Duodenal mucosa (tissue), 2 donors: ENCODE measurements at regions not wholly inside any gene's neighbourhood (a gene's known extent, or its start where the extent isn't known, plus 50 kb on each side); places are given as distances from the start of the nearest gene placed in this dataset.

ENCODE experiments used
- H3K27ac ChIP-seq: one replicate; pipeline ENCODE4 v1.7.0; 2013; ENCODE audit warnings: low read depth, low read length
- H3K27me3 ChIP-seq, 2 donors: one replicate each; pipeline ENCODE4 v1.7.0; 2013; ENCODE audit warnings: low read length in 2 of 2, control low read depth in 1 of 2; ENCODE audit not compliant: insufficient read depth in 2 of 2, control insufficient read depth in 1 of 2
- H3K36me3 ChIP-seq, 2 donors: one replicate each; pipeline ENCODE4 v1.7.0; 2013; ENCODE audit warnings: low read length in 2 of 2, control low read depth in 1 of 2; ENCODE audit not compliant: insufficient read depth in 2 of 2, control insufficient read depth in 1 of 2
- H3K4me1 ChIP-seq, 2 donors: one replicate each; pipeline ENCODE4 v1.7.0; 2013; ENCODE audit warnings: low read length in 2 of 2, control low read depth in 1 of 2; ENCODE audit not compliant: insufficient read depth in 2 of 2, control insufficient read depth in 1 of 2
- H3K4me3 ChIP-seq, 2 donors: one replicate each; pipeline ENCODE4 v1.7.0; 2013; ENCODE audit warnings: low read length in 2 of 2, low read depth in 1 of 2
- H3K9ac ChIP-seq, 2 donors: one replicate each; pipeline ENCODE4 v1.7.0; 2013; ENCODE audit warnings: low read length in 2 of 2, low read depth in 1 of 2
- H3K9me3 ChIP-seq, 2 donors: one replicate each; pipeline ENCODE4 v1.7.0; 2013; ENCODE audit warnings: low read length in 2 of 2, control low read depth in 1 of 2; ENCODE audit not compliant: control insufficient read depth in 1 of 2

DNA sequence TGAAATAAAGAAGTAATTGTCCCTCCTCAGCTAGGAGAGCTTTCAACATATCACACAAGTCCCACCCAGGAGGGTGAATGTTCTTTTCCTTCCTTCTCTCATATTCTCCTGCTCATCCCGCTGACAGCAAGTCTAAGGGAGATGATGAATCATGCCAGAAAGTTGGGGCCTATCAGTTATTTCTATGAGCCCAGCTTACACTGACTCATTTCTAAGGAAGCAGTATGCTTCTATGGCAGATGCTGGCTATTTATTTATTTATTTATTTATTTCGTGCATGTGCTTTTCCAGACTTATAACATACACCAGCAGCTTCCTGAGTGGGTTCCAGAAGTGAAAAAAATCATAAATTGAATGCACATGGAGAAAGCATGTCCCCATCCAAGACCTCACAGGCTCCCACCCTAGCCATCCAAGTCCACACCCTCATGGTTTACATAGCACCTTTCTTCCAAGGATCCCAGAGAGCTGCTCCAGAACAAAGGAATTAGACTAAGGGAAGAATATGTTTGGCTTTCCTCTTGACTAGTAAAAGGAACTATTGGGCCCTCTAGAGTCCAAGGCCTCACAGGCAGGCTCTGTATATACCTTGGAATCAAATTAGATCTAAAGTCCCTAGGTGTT lies 1074.2 kb upstream of the ZEB2 start:
- H3K27ac ChIP-seq = no peak overlapping the region
- no peak overlapping the region for H3K9ac ChIP-seq
- no peaks in the 10 kb centered on the region for H3K36me3 ChIP-seq
- H3K9me3 ChIP-seq = no peaks in the 10 kb centered on the region
- H3K4me3 ChIP-seq = no peak overlapping the region
- H3K27me3 ChIP-seq = no peaks in the 10 kb centered on the region
- H3K4me1 ChIP-seq = no peaks in the 10 kb centered on the region

GRCh38 chr2:145593280-145593679 lies 1073.4 kb upstream of the ZEB2 start:
- Histone ChIP-seq H3K27me3 (no peaks in the 10 kb centered on the region), H3K36me3 (no peaks in the 10 kb centered on the region), H3K4me1 (no peaks in the 10 kb centered on the region), H3K9me3 (no peaks in the 10 kb centered on the region), H3K9ac (no peak overlapping the region), H3K4me3 (no peak overlapping the region), H3K27ac (no peak overlapping the region)

GRCh38 chr2:145592361-145592760 lies 1072.4 kb upstream of the ZEB2 start:
- H3K9ac ChIP-seq = no peak overlapping the region
- H3K27me3 ChIP-seq = no peaks in the 10 kb centered on the region
- H3K4me1 ChIP-seq = no peaks in the 10 kb centered on the region
- H3K4me3 ChIP-seq = no peak overlapping the region
- no peak overlapping the region for H3K27ac ChIP-seq
- no peaks in the 10 kb centered on the region for H3K9me3 ChIP-seq
- H3K36me3 ChIP-seq = no peaks in the 10 kb centered on the region

DNA sequence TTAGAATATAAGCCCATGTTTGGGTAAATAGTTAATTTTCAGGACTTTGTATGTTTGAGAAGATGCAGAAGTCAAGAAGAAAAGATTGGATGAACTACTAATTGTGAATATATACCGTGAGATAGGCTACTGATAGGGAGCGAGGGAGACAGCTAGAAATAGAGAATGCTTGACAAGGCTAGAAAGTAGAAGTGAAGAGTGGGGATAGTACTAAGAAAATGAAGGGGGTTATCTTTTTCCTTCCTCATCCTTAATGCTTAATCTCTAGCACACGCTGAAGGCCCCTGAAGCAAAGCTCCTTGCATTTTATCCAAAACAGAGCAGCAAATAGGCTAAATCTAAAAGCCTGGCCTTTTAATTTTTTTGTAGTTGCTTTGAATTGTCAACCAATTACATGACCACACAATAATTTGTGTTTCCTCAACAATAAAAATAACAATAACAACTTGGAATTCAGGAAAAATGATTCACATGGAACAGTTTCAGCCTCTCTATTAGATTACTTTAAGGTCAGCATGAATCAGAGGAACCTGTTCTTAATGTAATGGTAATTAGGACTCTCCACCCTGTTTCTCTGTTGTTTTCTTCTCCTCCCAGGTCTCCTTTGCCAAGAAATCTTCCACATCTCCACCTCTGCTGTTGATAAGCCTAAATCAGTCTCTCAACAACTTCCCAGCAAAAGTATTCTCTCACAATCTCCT lies 1071.3 kb upstream of the ZEB2 start:
- no peaks in the 10 kb centered on the region for H3K36me3 ChIP-seq
- no peaks in the 10 kb centered on the region for H3K4me1 ChIP-seq
- H3K9me3 ChIP-seq = no peaks in the 10 kb centered on the region
- no peak overlapping the region for H3K4me3 ChIP-seq
- H3K27me3 ChIP-seq = no peaks in the 10 kb centered on the region
- H3K9ac ChIP-seq = no peak overlapping the region
- no peak overlapping the region for H3K27ac ChIP-seq

DNA sequence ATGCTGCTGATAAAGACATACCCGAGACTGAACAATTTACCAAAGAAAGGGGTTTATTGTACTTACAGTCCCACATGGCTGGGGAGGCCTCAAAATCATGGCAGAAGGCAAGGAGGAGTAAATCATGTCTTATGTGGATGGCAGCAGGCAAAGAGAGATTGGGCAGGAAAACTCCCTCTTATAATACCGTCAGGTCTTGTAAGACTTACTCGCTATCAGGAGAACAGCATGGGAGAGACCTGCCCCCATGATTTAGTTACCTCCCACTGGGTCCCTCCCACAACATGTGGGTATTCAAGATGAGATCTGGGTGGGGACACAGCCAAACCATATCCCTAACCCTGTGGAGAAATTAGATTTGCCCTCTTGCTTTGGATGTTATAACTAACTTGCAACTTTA lies 1068.0 kb upstream of the ZEB2 start:
- Histone ChIP-seq H3K27me3 (no peaks in the 10 kb centered on the region), H3K4me3 (no peak overlapping the region), H3K9me3 (no peaks in the 10 kb centered on the region), H3K9ac (no peak overlapping the region), H3K27ac (no peak overlapping the region), H3K4me1 (no peaks in the 10 kb centered on the region), H3K36me3 (no peaks in the 10 kb centered on the region)

- H3K9me3 ChIP-seq = no peaks in the 10 kb centered on the region
- H3K27me3 ChIP-seq = no peaks in the 10 kb centered on the region
- H3K4me3 ChIP-seq = no peak overlapping the region
- H3K4me1 ChIP-seq = no peaks in the 10 kb centered on the region
- no peaks in the 10 kb centered on the region for H3K36me3 ChIP-seq
- H3K27ac ChIP-seq = no peak overlapping the region
- no peak overlapping the region for H3K9ac ChIP-seq
Observed at GRCh38 chr2:145584353-145584752, 1064.4 kb upstream of the ZEB2 start.

- H3K27me3 ChIP-seq = no peaks in the 10 kb centered on the region
- H3K4me3 ChIP-seq = no peak overlapping the region
- H3K9ac ChIP-seq = no peak overlapping the region
- H3K36me3 ChIP-seq = no peaks in the 10 kb centered on the region
- no peak overlapping the region for H3K27ac ChIP-seq
- no peaks in the 10 kb centered on the region for H3K9me3 ChIP-seq
- no peaks in the 10 kb centered on the region for H3K4me1 ChIP-seq
Observed at GRCh38 chr2:145573608-145574007, 1053.7 kb upstream of the ZEB2 start.

DNA sequence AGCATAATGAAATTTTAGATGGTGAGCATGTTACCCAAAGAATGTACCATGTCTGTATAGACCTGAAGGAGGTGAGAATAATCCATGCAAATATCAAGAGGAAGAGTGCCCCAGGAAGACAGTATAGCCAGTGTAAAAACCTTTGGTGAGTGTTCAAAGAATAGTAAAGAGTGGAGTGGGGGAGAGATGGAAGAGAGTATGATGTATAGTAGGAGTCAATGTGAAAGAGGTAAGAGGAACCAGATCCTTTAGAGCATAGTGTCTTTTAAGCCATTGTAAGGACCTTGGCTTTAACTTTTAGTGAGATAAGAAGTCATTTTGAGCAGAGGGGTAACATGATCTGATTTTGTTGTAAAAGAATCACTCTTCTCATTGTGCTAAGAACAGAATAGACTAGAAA lies 1052.3 kb upstream of the ZEB2 start:
- Histone ChIP-seq H3K27ac (no peak overlapping the region), H3K9me3 (no peaks in the 10 kb centered on the region), H3K27me3 (no peaks in the 10 kb centered on the region), H3K4me1 (no peaks in the 10 kb centered on the region), H3K9ac (no peak overlapping the region), H3K4me3 (no peak overlapping the region), H3K36me3 (no peaks in the 10 kb centered on the region)

DNA sequence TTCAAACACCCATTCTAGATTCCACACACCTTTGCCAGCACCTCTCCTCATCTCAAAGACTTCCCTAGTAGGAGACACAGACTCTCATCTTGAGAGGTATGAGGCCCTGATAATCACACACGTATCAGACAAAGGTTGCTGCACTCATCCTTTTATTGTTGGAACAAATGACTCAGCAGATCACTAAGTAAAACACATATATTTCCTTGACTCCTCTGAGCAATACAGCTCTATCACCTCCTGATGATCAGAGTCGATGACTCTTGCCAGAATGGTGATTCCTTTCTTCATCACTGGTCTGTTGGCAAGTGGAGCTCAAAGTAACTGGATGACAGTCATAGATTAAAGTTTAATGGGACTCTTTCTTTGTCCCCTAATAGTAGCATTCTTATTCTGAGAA lies 1049.2 kb upstream of the ZEB2 start:
- no peak overlapping the region for H3K9ac ChIP-seq
- no peaks in the 10 kb centered on the region for H3K36me3 ChIP-seq
- H3K27ac ChIP-seq = no peak overlapping the region
- no peak overlapping the region for H3K4me3 ChIP-seq
- no peaks in the 10 kb centered on the region for H3K27me3 ChIP-seq
- no peaks in the 10 kb centered on the region for H3K4me1 ChIP-seq
- H3K9me3 ChIP-seq = no peaks in the 10 kb centered on the region

- Histone ChIP-seq H3K4me3 (no peak overlapping the region), H3K27ac (no peak overlapping the region), H3K9ac (no peak overlapping the region)
Observed at GRCh38 chr2:145563741-145564615, 1044.1 kb upstream of the ZEB2 start.

More at GRCh38 chr2:145563741-145564615, 1044.1 kb upstream of the ZEB2 start:
- Histone ChIP-seq H3K4me1 (no peaks in the 10 kb centered on the region), H3K9me3 (no peaks in the 10 kb centered on the region), H3K36me3 (no peaks in the 10 kb centered on the region), H3K27me3 (no peaks in the 10 kb centered on the region)
